ENCODE measurements at regions not wholly inside any gene's neighbourhood (a gene's known extent, or its start where the extent isn't known, plus 50 kb on each side); places are given as distances from the start of the nearest gene placed in this dataset.

- H3K9me3 Mint-ChIP-seq, result 0 out of 5 replicates have a peak, but pooled peaks cover 0 to 3% of the 10 kb centered on the region in 2 experiments
- Histone ChIP-seq H2AFZ (ENCODE audit: low read length) (no peak overlapping the region), H3K27ac (ENCODE audit: insufficient read length, low read depth, low read length) (no peak overlapping the region), H3K9me3 (ENCODE audit: control insufficient read depth, low read depth, low read length) (no peaks in the 10 kb centered on the region), H2BK20ac (ENCODE audit: low read depth, low read length, poor library complexity, severe bottlenecking) (no peak overlapping the region), H3K4me2 (ENCODE audit: insufficient read depth, insufficient read length, low read length) (no peak overlapping the region), H4K20me1 (ENCODE audit: control insufficient read depth, insufficient read depth, insufficient read length) (no peaks in the 10 kb centered on the region), H2AK5ac (ENCODE audit: insufficient read length, low read length) (no peak overlapping the region), H3K14ac (ENCODE audit: insufficient read depth, low read length) (no peak overlapping the region), H3T11ph (ENCODE audit: low read length) (no peak overlapping the region), H3K23ac (ENCODE audit: insufficient read length, low read depth, low read length) (no peak overlapping the region), H3K27me3 (ENCODE audit: insufficient read depth, low read length) (no peaks in the 10 kb centered on the region), H3K56ac (ENCODE audit: insufficient read length, low read depth, low read length) (no peak overlapping the region), H3K18ac (ENCODE audit: insufficient read length, low read depth, low read length) (no peak overlapping the region), H2BK12ac (ENCODE audit: insufficient read length, low read depth, low read length) (no peak overlapping the region), H3K23me2 (ENCODE audit: insufficient read length, low read depth, low read length, poor library complexity, severe bottlenecking) (no peaks in the 10 kb centered on the region), H4K91ac (ENCODE audit: insufficient read length, low read depth, low read length) (no peak overlapping the region), H3K4ac (ENCODE audit: low read depth, low read length) (no peak overlapping the region), H4K8ac (replicated peaks; ENCODE audit: insufficient read length, low read depth, low read length) (no peak overlapping the region), H2BK15ac (ENCODE audit: low read depth, low read length) (no peak overlapping the region), H3K79me1 (ENCODE audit: insufficient read depth, low read depth, low read length, poor library complexity, severe bottlenecking) (no peaks in the 10 kb centered on the region), H2BK5ac (ENCODE audit: insufficient read length, low read length) (no peak overlapping the region), H3K4me1 (ENCODE audit: insufficient read depth, low read length) (0 out of 2 replicates have a peak, but pooled peaks cover 3% of the 10 kb centered on the region), H3K79me2 (ENCODE audit: insufficient read depth, low read length) (no peaks in the 10 kb centered on the region), H4K5ac (ENCODE audit: insufficient read length, low read depth, low read length) (no peak overlapping the region), H3K9ac (ENCODE audit: extremely low read depth, insufficient read length, low read length) (no peak overlapping the region), H2BK120ac (ENCODE audit: low read depth, low read length, poor library complexity, severe bottlenecking) (no peak overlapping the region)
- peaks cover 34 to 39% of the 10 kb centered on the region in 2 experiments for H3K4me1 Mint-ChIP-seq
- no CpG with 5 or more reads among the region's 2 CpGs for WGBS (ENCODE audit: extremely low coverage, insufficient read length, low lambda C conversion rate)
- H3K4me3 Mint-ChIP-seq, result no peak overlapping the region
- no peak for TF ChIP-seq CTCF (conservative IDR thresholded peaks at IDR 0.05)
- no peak for DNase-seq
- H3K27ac Mint-ChIP-seq, result no peak overlapping the region; a peak in 1 of 7 replicates
- H3K27me3 Mint-ChIP-seq (ENCODE audit: low read depth), result peaks cover 2% of the 10 kb centered on the region; the same call in 1 of the 2 replicates
- peaks cover 1 to 4% (median 2%) of the 10 kb centered on the region in 3 experiments; a peak in 2 of 7 replicates for H3K36me3 Mint-ChIP-seq (ENCODE audit: insufficient read depth in 1 of 3, low read depth in 3 of 3)
Observed at GRCh38 chr7:41567731-41568114, 135.2 kb downstream of the INHBA start.

Data from H9 (cell line).